ENCODE measurements at regions not wholly inside any gene's neighbourhood (a gene's known extent, or its start where the extent isn't known, plus 50 kb on each side); places are given as distances from the start of the nearest gene placed in this dataset.

DNA sequence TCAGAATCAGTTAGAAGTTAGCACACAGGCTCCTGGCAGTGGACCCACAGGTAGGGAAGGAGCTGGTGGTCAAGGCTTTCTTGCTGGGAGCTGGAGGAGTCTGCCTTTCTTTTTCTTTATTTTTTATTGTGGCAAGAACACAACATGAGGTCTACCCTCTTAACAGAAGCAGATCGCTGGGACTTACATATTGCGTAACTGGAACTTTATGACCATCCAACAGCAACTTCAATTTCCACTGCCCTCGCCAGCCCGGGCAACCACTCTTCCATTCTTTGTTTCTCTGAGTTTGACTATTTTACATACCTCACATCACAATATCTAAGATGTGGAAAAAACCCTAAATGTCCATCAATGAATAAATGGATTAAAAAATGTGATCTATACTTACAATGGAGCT, 147.8 kb upstream of the AJAP1 start:
- no peak for DNase-seq

DNA sequence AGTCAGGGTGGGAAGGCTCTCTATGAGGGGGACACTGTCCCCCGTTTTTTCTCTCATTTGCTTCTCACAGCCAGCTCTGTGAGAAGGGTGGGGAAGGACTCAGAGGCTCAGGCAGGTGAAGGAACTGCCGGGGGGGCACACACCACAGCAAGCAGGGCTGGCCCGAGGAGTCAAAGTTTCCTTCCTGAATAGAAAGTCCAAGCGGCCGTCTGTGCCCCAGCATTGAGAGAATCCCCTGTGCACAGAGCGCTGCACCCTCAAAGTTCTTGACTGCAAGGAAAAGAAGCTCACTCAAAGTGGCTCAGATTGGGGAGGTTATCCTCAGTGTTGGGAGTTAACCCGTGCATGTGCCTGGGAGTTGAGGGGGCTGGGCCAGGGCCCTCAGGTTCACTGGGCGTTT, 145.2 kb upstream of the AJAP1 start:
- no peak for DNase-seq

DNA sequence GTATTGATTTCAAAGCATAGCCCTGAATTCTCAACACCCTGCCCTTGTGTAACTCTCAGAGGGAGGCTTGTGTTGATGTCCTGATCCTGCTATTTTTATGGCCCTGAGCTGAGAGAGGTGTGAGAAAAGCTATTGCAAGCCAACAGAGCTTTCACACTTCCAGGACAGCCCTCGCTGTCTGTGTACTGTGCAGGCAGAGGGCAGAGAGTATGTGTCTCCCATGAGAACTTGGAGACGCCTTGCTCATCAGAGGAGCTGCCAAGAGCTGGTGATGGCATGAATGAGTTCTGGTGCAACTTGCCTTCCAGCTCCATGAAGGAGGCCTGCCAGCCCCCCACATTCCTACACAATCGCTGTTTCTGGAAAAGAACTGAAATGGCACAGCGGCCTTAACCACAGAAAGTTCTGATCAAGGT, 144.1 kb upstream of the AJAP1 start:
- DNase-seq, result no peak

DNA sequence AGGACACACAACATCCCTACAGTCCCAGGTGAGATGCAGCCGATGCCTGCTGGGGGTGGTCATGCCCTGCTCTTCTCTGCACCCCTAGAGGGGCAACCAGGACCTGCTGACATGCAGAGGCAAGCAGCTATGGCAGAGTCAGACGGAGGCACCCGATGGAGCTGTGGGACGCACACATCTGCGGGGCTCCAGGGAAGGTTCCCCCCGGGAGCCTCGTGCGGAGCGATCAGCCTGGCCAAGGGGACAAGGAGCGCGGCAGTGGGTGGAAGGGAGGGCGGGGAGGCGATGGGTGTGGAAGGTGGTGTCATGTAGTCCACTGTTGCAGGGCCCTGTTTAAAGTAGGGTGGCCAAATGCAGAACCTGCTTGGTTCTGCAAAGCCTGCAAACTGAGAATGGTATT, 143.0 kb upstream of the AJAP1 start:
- DNase-seq, result no peak

DNA sequence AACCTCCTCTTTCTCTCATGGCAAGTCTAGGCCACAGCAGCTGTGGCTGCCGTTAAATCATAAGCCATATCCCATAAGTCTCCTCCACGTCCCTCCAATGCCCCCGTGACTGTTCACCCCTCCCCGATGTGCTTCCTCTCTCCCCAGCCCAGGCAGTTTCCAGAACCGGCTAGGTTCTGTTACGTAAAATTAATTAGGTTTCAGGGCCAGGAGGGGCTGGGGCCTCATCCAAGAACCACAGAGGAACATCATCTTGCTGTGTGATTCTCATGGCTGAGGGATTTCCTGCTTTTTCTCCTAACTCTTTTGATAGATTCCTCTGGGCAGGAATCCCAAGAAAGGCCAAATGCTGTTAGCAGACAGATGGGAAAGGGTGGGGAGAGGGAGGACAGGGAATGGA, 141.8 kb upstream of the AJAP1 start:
- no peak for DNase-seq

DNA sequence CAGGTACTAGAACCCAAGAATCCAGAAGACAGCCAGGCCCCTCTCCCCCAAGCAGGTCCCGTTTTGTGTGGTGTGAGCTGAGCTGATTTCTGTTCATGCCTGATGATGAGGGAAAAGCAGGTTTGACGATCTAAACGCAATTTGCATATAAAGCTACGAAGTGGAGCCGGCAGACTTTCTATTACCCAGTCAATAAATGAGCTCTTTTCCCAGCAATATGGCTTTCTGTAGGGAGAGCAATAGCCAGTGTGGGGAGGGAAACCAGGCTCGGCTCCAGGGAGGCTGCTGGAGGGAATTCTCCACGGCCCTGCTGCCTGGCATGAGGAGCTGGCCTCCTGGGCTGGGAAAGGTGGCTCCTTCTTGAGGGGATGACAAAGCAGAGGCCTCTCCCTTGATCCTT, 140.7 kb upstream of the AJAP1 start:
- no peak for DNase-seq

DNA sequence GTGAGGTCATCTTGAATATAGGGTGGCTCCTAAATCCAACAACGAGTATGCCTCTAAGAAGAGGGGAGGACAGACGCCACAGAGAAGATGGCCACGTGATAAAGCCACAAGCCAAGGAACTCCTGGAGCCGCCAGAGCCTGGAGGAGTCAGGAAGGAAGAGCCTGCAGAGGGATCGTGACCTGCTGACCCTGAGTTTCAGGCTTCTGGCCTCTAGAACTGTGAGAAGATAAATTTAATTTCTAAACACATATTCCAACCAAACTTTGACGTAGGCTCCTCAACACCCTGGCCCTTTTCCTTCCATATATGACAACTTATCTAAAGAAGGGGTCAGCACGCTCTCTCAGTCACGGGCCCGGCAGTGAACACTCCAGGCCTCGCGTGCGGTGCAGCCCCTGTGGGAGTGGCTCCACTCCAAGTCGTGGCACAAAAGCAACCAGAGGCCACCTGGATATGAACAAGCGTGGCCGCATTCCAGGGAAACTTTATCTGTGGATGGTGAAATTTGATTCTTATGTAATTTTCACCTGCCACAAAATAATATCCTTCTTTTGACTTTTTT, 138.6 kb upstream of the AJAP1 start:
- no peak for DNase-seq

DNA sequence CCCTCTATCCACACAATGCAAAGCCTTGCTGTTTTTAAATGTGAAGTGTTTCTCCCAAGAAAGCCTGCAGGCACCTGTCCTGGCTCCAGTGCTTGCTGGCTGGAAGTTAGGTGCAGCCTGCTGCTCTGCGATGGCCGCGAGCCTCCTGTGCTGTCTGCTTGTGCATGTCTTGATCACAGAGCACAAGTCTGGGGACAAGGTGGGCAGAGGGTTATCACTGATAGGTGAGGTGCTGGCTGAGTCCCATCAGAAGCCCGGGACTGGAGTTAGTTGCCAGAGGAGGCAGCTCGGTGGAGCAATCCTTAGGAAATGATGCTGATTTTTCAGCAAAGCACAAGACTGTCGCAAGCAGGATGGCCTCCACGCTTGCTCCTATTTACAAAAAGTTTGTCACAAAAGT, 137.8 kb upstream of the AJAP1 start:
- no peak for DNase-seq

DNA sequence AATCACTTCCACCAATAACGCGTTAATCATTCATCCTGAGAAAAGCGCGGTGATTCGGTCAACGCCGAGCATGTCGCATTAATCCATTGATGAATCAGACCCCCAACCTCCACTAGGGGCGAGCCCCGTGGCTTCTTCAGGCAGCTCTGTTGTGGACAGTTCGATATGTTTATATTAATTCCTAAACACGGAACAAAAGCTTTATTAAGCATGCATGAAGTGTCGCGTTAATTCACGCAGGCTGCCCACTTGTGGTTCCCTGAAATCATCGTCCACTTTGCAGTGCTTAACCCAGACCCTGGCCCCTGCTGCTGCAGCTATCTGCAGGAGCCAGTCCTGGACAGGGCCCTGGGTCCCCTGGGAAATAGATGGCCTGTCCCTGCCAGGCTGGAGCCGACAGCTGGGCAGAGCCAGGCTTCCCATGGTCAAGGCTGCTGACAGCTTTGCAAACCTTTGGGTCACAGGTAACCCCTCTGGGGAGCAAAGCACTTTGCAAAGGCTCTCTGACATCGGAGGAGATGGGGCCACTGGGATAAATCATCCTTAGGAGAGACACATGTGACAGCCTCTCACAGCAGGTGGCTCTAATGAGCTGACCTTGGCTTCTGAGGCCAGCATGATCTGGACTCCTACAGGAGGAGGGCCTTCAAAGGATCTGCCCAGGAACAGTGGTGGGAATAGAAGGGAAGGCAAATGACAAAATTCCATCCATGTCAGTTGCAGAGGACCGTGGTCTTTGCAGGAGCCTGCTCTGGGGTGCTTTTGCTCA, 137.0 kb upstream of the AJAP1 start:
- no peak for DNase-seq

DNA sequence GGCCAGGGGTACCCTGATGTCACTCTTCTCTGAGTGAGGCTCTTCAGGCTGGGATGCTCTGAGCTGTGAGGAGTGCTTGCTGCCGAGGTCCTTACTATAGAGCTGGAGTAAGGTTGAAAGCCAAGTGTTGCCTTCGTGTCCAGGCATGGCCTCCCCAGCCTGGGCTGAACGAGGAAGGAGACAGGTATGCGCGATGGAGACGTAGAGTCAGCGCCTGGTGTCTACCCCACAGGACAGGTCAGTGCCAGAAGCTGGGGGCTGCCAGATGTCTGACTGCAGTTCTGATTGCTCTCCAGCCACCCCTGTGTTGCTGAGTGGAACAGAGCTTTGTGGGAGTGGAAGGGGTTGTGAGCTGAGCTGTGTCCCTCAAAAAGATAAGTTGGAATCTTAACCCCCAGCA, 135.8 kb upstream of the AJAP1 start:
- no peak for DNase-seq

DNA sequence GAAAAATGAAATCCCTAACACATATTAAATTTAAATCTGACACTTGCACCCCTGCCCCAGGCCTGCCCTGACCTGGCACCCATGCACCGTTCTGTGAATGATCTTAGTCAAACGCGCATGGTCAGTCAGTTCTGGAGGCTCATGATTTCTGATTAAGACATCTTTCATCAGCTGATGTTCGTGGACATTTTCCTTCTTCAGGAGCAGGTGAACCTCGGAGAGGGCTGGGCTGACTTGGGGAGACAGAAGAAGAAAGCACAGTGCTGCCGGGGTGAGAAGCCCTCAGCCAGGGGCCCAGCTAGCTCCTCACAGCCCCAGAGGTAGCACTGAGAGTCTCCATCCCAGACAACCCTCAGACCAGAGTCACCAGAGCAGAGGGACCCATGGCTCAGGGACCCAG, 134.5 kb upstream of the AJAP1 start:
- no peak for DNase-seq

DNA sequence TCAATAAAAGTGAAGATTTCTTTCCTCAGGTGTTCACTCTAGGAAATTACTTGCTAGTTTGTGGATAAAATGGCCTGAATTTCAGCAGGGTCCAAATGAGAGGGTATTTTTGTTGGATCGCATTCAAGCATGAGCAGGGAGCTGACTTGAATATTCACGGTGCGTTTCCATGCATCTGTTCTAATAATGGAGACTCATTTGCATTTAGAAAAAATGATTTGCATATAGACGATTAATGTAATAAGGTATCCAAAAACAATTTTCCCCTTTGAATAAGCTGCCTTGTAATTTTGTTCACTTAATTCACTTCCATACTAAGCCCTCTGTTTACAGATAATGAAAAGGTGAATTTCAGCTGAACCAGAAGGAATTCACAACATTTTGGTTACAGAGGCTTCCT, 130.9 kb upstream of the AJAP1 start:
- DNase-seq, result no peak

DNA sequence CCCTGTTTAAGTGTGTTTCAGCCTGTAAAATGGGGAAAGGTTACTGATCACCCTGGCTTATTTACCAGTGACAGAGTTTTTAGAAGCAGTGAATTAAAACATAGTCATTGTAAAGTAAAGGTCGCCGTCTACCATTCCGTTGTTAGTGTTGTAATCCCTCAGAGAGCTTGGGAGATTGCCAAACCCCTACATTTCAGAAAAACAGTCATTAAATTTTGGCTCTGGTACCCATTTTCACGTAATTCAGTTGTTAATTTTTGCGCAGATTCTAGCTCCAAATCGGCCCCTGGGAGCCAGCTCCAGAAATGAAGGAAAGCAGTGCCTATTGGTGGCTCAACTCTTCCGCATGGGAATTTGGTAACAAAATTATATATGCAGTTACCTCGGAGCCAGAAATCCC, 127.7 kb upstream of the AJAP1 start:
- DNase-seq, result no peak

DNA sequence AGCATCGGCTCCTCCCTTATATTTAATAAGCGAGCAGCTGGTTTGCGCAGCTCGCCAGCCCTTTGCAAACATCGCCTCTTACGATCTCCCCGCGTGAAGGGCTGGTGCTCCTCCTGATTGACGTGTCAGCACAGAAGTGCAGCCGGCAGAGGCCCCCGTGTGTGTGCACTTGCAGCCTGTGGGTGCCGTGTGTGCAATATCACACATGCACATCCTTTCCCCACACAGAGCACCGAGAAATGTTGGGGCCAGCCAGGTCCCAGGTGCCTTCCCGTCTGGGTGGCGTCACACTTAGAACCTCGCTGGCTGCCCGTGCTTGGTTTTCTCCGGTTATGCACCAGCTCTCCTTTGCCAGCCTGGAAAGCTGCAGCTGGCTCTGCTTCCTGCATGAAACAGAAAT, 126.6 kb upstream of the AJAP1 start:
- DNase-seq, result no peak

DNA sequence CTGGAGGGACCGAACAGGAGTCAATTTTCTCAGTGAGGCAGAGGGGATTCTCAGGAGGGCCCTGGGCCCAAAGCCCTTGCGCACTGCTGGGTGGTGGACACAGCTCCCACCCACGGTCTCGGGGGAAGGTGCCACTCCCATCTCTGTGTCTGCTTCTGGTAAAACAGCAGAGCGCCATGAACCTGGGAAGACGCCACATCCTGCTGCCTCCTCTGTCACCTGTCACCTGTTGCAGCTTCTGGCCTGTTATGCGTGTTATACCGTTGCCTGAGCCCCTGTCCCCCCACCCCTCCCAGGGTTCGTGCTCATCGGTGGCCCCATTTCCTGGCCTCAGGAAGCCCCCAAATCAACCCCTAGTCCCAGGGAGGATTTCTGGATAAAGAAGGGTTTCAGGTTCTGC, 125.8 kb upstream of the AJAP1 start:
- no peak for DNase-seq

DNA sequence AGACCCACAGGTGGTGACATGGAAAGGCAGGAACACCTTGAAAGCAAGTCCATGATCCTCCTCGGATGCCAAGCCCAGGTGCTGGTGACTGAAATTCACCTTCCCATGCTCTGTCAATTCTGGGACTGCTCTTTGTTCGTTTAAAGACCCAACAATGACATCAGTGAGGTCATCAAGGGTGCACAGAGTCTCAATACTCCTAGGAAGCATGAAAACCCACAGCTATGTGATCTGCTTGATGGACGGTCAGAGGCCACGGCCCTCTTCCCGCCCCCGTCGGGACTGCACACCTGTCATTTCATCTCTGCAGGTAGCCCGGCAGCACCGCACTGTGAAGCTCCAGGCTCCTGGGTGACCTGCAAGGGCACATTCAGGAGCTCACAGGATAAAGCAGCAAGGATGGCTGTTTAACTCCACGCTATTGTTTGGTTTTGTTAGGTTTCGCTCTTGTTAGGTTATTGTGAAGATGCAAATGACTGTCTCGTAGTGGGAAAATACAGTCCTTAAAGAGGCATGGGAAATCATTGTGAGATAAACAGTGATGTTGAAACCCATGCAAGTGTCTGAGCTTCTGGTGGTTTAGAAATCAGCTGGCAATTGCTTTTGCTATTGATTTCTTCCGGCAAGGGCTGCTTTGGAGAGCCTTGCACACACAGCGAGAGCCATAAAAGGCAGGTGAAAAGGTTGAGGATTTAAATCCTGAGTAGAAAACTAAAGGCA, 124.8 kb upstream of the AJAP1 start:
- DNase-seq, result no peak

DNA sequence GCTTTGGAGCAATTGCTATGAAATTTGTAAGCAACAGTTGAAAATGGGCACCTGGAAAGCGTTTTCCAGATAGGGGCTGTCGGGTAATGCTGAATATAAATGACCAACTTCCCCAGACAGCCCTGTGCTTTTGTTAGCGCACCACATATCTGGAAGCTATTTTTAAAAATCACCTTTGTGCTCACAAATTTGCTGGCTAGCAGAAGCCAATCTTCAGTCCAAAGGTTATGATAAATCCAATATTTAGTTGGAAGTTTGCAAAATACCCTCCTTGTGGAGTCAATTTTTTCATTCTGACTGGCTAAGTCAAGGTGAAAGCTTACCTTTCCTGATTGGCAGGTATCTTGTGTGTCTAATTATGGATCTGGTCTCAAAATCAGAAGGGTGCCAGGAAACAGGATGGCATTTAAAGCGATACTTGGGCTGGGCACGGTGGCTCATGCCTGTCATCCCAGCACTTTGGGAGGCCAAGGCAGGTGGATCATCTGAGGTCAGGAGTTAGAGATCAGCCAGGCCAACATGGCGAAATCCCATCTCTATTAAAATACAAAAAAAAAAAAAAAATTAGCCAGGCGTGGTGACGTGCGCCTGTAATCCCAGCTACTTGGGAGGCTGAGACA, 124.1 kb upstream of the AJAP1 start:
- DNase-seq, result no peak

DNA sequence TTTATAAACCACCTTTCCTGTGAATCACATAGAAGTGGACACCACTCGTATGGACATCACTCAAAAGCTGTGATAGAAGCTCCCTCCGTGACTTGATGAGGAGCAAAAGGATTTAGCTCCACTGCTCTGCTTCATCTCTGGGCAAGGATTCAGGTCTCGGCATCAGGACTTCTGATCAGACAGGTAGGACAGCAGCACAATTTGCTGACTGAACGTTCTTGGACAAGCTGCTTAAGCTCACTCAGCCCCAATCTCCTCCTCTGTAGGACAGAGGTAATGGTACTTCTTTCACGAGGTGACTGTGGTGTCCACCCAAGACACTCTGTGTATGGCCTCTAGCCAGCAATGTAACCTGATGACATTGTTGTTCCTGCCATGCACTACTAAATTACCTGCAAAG, 122.6 kb upstream of the AJAP1 start:
- DNase-seq, result no peak

DNA sequence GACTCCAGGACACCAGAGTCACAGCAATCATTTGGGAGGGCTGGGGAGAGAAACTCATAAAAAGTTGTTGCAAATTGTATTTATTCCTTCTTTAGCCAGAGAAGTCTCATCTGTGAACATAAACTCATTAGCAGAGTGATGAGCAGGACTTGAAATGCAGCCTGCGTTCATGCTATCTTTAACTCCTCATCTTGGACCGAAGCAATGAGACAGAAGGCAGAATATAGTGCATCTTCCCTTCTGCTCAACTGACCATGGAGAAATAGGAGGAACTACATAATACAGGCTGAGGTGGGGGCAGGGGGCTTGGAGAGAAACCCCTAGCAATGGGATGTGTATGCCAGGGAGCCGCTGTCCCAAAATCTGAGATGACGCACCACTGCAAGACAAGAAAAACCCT, 121.8 kb upstream of the AJAP1 start:
- no peak for DNase-seq

DNA sequence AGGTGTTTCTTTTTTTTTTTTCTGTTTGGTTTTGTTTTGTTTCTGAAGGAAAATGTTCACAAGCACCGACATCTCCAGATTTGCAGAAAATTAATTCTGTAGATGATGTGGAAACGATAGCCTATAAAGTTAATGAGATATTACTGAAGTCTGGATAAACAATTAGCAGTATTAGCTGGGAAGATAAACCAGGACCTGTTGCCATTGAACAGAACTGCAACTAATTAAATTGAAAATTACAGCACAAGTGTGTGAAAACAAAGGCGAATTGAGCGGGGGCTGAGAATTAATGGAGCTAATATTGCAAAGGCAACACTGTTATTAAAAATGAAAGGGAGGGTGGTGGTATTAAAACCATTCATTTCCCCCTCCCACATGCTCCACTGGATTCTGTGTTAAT, 107.5 kb upstream of the AJAP1 start:
- no peak for DNase-seq

DNA sequence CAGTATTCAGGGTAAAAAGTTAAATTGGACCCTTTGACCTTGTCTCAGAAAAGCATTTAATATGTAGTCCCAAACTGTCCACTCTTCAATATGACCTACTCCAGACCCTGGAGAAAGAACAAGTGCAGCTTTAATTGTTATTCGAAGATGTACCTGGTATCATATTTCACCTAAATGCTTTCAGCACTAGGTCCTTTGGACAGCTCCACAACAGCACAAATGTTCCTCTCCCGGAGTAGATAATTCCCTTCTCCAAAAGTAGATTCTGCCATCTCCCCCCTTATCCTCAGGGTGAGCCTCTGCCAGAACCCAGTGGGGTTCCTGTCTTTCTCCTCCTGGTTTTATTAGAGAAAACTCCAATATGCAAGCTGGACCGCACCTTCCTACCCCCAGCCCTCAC, 104.5 kb upstream of the AJAP1 start:
- DNase-seq, result no peak

DNA sequence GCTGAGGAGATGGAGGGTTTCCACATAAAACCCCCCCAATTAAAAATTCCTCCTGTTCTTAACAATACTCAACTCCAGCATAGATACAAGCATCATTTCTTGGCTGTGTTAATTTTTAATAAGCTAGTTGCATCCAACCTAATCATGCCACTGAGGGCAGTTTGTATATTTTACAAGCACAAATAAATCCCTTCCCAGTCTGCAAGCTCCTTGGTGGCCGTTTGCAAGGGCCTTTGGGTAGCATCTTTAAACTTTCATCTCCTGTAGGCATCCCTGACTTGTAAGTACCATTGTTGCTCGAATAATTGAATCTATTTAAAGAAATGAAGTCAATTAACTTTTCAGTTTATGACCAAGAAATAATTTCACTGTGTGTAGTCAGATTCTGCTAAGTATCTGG, 103.5 kb upstream of the AJAP1 start:
- no peak for DNase-seq

DNA sequence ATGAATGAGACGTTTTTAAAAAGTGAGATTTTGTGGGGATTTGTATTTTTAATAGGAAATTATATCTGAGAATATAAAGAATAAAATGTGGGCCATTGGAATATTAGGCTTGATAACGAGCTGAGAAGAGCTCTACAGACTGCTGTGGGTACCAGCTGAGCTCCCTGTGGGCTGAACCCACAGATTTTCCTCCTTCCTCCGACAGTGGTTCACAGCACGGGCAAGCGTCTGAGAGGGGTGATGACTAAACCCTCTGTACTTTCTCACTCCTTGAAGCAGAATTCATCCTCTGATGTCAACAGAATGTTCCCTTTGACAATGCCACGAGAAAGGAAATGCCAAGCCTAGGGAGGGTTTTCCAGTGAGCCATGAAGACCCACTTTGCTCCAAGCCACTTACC, 102.7 kb upstream of the AJAP1 start:
- DNase-seq, result no peak

DNA sequence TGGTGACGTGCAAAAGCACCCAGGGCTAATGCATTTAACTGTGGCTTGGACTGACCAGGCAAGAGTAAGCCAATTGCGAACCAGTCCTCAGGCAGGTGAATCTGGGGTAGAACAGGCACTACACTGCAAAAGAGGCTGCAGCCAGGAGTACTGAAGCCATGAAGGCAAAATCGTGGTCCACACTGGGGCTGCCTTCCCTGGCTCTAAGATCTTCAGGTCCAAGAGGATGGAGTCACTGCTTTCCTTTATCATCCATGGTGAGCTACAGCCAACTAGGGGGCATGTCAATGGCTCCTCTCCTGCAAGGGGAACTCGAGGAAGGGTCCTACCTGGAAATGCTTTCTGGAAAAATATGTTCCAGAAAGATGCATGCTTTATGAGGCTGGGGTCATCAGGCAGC, 100.6 kb upstream of the AJAP1 start:
- DNase-seq, result no peak

Measured in CD4-positive, alpha-beta T cell treated with Interleukin-17A for 1 hour (primary cell).